CD4-positive, alpha-beta T cell (primary cell): ENCODE measurements at regions not wholly inside any gene's neighbourhood (a gene's known extent, or its start where the extent isn't known, plus 50 kb on each side); places are given as distances from the start of the nearest gene placed in this dataset.

Experiments
- ATAC-seq: fragments of 200-7000 bp; cut with Tn5 transposase; one replicate; pipeline ENCODE4 v1.10.0; 2022; ENCODE audit warnings: mild to moderate bottlenecking; ENCODE audit not compliant: poor library complexity
- CTCF ChIA-PET: fragments of 350-600 bp; sonication (Branson Sonifier 250); formaldehyde crosslinking; loops from one replicate; lab custom pipeline; 2021; ENCODE audit warnings: antibody characterized with exemption, inconsistent platforms; lab: Charles Lee
- POLR2A ChIA-PET: fragments of 350-600 bp; sonication (Branson Sonifier 250); formaldehyde crosslinking; loops from one replicate; lab custom pipeline; 2021; ENCODE audit warnings: antibody characterized with exemption, inconsistent platforms; lab: Charles Lee
- DNase-seq, 14 experiments: peaks; one replicate each; pipeline ENCODE4 v3.0.0-alpha.2; 2013 to 2020; ENCODE audit warnings: mixed read lengths in 2 of 14
- H3K27ac ChIP-seq, 2 donors: one replicate each; pipeline versions ENCODE4 v1.5.1 to v1.7.0; 2013; ENCODE audit warnings: low read length in 2 of 2, low read depth in 1 of 2, mild to moderate bottlenecking in 1 of 2
- H3K27me3 ChIP-seq, 2 experiments: 1 replicate in 1 of 2; 2 replicates in 1 of 2; pipeline versions ENCODE4 v1.6.1 to v1.7.0; 2013; ENCODE audit warnings: low read length in 2 of 2, control low read depth in 1 of 2, mild to moderate bottlenecking in 1 of 2, moderate library complexity in 1 of 2; ENCODE audit not compliant: insufficient read depth in 2 of 2, control insufficient read depth in 1 of 2
- H3K36me3 ChIP-seq: one replicate; pipeline ENCODE4 v1.6.1; 2013; ENCODE audit warnings: low read length, control low read depth; ENCODE audit not compliant: insufficient read depth
- H3K4me1 ChIP-seq: one replicate; pipeline ENCODE4 v1.6.1; 2013; ENCODE audit warnings: low read length, control low read depth; ENCODE audit not compliant: insufficient read depth
- H3K4me3 ChIP-seq: one replicate; pipeline ENCODE4 v1.5.1; 2013; ENCODE audit warnings: mild to moderate bottlenecking, low read length, moderate library complexity
- H3K9me3 ChIP-seq, 2 experiments: 1 replicate in 1 of 2; 2 replicates in 1 of 2; pipeline versions ENCODE4 v1.6.1 to v1.7.0; 2013; ENCODE audit warnings: low read length in 2 of 2, mild to moderate bottlenecking in 2 of 2, control low read depth in 1 of 2, moderate library complexity in 1 of 2; ENCODE audit not compliant: control insufficient read depth in 1 of 2, insufficient read depth in 1 of 2
- H3K27ac Mint-ChIP-seq: one replicate; pipeline ENCODE4 v1.8.0; 2020; ENCODE audit warnings: mixed read lengths
- H3K27me3 Mint-ChIP-seq: one replicate; pipeline ENCODE4 v1.8.0; 2021; ENCODE audit warnings: mixed read lengths
- H3K36me3 Mint-ChIP-seq: one replicate; pipeline ENCODE4 v1.8.0; 2021; ENCODE audit warnings: low read depth, mixed read lengths
- H3K4me1 Mint-ChIP-seq: one replicate; pipeline ENCODE4 v1.8.0; 2021; ENCODE audit warnings: low read depth, mixed read lengths
- H3K4me3 Mint-ChIP-seq: one replicate; pipeline ENCODE4 v1.8.0; 2020; ENCODE audit warnings: mild to moderate bottlenecking, mixed read lengths
- H3K9me3 Mint-ChIP-seq: one replicate; pipeline ENCODE4 v1.8.0; 2020; ENCODE audit warnings: mixed read lengths
- intact Hi-C, 2 experiments: fragments of 100-400 bp; cut with DNase I in 1 of 2; cut with micrococcal nuclease in 1 of 2; formaldehyde crosslinking; loops; one replicate each; pipeline versions ENCODE4 v1.15.1 to v1.9.0; 2023 to 2025; cut with DNase I, micrococcal nuclease
- TF ChIP-seq, protein P1 (sequence below): fragments of 200-600 bp; IDR thresholded peaks from one replicate; pipeline ENCODE4 v1.8.0; 2022; ENCODE audit warnings: antibody characterized with exemption, mild to moderate bottlenecking

DNA sequence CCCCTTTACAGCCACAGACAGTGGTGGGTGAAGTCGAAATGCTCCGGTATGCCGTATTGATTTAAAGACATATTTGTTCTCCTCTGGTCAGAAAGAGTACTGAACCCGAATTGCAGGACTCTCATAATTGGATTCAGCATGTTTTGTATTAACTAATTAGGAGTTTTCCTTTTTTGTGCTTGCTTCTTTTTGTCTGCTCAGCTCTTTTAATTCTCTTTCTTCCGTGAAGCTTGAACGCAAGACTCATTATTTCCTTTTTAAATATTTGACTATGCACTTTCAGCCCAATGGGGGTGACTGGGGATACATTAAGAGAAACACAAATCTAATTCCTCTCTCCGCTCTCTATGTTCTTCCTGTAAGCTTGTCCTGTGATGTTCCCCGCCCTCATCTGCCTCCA is 246.6 kb upstream of the IRX2 start:
- Mint-ChIP-seq H3K27me3 (no peaks in the 10 kb centered on the region), H3K36me3 (no peaks in the 10 kb centered on the region), H3K4me3 (no peak overlapping the region), H3K27ac (no peak overlapping the region), H3K9me3 (no peaks in the 10 kb centered on the region), H3K4me1 (no peaks in the 10 kb centered on the region)
- H3K4me3 ChIP-seq, result no peak overlapping the region
- no peak overlapping the region for H3K27ac ChIP-seq
- DNase-seq (no peak), ATAC-seq (no peak)
- no peaks in the 10 kb centered on the region for H3K4me1 ChIP-seq
- H3K9me3 ChIP-seq, result peaks cover 0 to 36% of the 10 kb centered on the region in 2 experiments
- ChIA-PET POLR2A (no interaction called here), CTCF (no interaction called here)
- H3K27me3 ChIP-seq, result no peaks in the 10 kb centered on the region
- TF ChIP-seq, protein P1, sequence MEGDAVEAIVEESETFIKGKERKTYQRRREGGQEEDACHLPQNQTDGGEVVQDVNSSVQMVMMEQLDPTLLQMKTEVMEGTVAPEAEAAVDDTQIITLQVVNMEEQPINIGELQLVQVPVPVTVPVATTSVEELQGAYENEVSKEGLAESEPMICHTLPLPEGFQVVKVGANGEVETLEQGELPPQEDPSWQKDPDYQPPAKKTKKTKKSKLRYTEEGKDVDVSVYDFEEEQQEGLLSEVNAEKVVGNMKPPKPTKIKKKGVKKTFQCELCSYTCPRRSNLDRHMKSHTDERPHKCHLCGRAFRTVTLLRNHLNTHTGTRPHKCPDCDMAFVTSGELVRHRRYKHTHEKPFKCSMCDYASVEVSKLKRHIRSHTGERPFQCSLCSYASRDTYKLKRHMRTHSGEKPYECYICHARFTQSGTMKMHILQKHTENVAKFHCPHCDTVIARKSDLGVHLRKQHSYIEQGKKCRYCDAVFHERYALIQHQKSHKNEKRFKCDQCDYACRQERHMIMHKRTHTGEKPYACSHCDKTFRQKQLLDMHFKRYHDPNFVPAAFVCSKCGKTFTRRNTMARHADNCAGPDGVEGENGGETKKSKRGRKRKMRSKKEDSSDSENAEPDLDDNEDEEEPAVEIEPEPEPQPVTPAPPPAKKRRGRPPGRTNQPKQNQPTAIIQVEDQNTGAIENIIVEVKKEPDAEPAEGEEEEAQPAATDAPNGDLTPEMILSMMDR, result no peak
- intact Hi-C loops, result no loop called here
- H3K36me3 ChIP-seq, result no peaks in the 10 kb centered on the region

DNA sequence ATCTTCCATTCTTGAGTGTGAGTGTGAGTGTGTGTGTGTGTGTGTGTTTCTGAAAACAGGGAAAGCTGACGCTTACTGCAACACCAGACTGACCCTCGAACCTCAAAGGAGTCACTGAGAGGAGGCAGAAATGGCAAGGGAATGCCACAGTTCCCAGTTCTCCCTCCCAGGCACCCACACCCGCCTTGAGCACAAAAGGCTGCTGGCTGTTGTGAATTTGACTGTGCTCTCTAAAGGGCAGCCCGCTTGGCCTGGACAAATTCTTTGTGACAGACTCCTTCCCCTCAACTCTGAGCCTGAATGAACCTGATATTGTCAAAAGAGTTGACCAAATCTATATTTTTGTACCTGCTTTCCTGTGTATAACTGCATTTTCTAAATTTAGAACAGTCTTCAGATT is 245.7 kb upstream of the IRX2 start:
- ChIA-PET POLR2A (no interaction called here), CTCF (no interaction called here)
- DNase-seq, result no peak
- intact Hi-C loops, result no loop called here
- Mint-ChIP-seq H3K9me3 (no peaks in the 10 kb centered on the region), H3K27ac (no peak overlapping the region), H3K4me1 (no peaks in the 10 kb centered on the region), H3K4me3 (no peak overlapping the region), H3K27me3 (no peaks in the 10 kb centered on the region), H3K36me3 (no peaks in the 10 kb centered on the region)
- Histone ChIP-seq H3K36me3 (no peaks in the 10 kb centered on the region), H3K4me3 (no peak overlapping the region), H3K27me3 (no peaks in the 10 kb centered on the region), H3K27ac (no peak overlapping the region), H3K4me1 (no peaks in the 10 kb centered on the region), H3K9me3 (peaks cover 0 to 36% of the 10 kb centered on the region in 2 experiments)
- TF ChIP-seq, protein P1, result no peak
- ATAC-seq, result no peak

DNA sequence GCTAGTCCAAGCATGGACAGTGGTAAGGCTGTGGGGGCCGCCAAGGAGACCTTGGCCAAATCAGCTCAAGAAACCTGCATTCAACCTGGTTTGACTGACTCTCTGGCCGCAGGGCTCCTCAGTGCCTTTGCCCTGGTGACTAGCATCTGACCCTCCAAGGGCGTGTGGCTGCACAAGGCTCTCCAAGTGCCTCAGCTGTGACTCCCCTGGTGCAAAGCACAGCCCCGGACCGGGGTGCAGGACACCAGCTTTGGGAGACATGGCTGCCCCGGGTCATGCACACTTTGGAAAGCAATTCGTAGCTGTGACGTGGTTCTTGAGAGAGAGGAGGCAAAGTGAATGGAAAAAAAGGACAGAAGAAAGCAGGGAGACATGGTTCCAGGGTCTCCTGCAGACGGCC is 245.2 kb upstream of the IRX2 start:
- CTCF ChIA-PET, result no interaction called here
- DNase-seq, result no peak
- intact Hi-C loops, result no loop called here
- Mint-ChIP-seq H3K27me3 (no peaks in the 10 kb centered on the region), H3K9me3 (no peaks in the 10 kb centered on the region), H3K4me1 (no peaks in the 10 kb centered on the region), H3K27ac (no peak overlapping the region), H3K36me3 (no peaks in the 10 kb centered on the region), H3K4me3 (no peak overlapping the region)
- Histone ChIP-seq H3K4me3 (no peak overlapping the region), H3K36me3 (no peaks in the 10 kb centered on the region), H3K27me3 (no peaks in the 10 kb centered on the region), H3K4me1 (no peaks in the 10 kb centered on the region), H3K27ac (no peak overlapping the region), H3K9me3 (peaks cover 0 to 39% of the 10 kb centered on the region in 2 experiments)
- ATAC-seq, result no peak
- POLR2A ChIA-PET, result no interaction called here
- TF ChIP-seq, protein P1, result no peak
